ENCODE measurements at regions not wholly inside any gene's neighbourhood (a gene's known extent, or its start where the extent isn't known, plus 50 kb on each side); places are given as distances from the start of the nearest gene placed in this dataset.
A peak's percentile ranks its signal among the peaks of the same experiment; 100 is the strongest.

DNA sequence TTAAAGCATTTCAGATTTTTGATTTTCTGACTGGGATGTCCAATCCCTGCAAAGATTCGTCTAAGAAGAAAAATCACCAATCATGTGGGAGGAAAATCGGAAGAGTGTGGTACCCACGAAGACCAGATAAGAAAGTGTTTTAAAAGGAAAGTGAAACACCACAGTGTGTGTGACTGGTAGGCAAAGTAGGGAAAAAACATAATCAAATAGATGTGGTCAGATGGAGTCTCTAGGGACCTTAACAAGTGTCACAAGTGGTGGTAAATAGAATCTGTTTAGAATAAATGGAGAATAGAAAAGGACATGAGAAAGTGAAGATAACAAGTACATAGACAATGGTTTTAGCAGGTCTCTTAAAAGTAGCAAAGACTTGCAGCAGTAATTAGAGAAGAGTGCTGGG lies 154.6 kb downstream of the SLC30A10 start:
- no peak overlapping the region for H3K4me3 ChIP-seq (ENCODE audit: low read depth, low read length)
- TF ChIP-seq, protein P1, sequence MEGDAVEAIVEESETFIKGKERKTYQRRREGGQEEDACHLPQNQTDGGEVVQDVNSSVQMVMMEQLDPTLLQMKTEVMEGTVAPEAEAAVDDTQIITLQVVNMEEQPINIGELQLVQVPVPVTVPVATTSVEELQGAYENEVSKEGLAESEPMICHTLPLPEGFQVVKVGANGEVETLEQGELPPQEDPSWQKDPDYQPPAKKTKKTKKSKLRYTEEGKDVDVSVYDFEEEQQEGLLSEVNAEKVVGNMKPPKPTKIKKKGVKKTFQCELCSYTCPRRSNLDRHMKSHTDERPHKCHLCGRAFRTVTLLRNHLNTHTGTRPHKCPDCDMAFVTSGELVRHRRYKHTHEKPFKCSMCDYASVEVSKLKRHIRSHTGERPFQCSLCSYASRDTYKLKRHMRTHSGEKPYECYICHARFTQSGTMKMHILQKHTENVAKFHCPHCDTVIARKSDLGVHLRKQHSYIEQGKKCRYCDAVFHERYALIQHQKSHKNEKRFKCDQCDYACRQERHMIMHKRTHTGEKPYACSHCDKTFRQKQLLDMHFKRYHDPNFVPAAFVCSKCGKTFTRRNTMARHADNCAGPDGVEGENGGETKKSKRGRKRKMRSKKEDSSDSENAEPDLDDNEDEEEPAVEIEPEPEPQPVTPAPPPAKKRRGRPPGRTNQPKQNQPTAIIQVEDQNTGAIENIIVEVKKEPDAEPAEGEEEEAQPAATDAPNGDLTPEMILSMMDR (IDR thresholded peaks at IDR 0.05; ENCODE audit: insufficient read depth, low read depth, low read length, missing control alignments) = no peak
- peak; percentile 54 for DNase-seq (ENCODE audit: low read depth)

DNA sequence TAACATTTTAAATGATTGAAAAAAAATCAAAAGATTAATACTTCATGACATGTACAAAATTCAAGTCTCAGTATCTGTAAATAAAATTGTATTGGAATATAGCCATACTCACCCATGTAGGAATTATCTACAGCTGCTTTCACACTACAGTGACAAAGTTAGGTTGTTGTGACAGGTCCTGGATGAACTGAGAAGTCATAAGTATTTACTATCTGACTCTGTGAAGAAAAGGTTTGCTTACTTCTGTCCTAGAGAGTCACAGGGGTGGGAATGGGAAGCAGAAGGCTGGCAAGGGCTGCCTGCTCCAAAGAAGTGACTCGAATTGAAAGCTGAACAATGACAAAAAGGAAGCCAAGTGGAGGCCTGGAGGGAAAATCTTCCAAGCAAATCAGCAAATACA lies 155.2 kb downstream of the SLC30A10 start:
- no peak for DNase-seq (ENCODE audit: low read depth)
- TF ChIP-seq, protein P1 (IDR thresholded peaks at IDR 0.05; ENCODE audit: insufficient read depth, low read depth, low read length, missing control alignments) = no peak
- no peak overlapping the region for H3K4me3 ChIP-seq (ENCODE audit: low read depth, low read length)

DNA sequence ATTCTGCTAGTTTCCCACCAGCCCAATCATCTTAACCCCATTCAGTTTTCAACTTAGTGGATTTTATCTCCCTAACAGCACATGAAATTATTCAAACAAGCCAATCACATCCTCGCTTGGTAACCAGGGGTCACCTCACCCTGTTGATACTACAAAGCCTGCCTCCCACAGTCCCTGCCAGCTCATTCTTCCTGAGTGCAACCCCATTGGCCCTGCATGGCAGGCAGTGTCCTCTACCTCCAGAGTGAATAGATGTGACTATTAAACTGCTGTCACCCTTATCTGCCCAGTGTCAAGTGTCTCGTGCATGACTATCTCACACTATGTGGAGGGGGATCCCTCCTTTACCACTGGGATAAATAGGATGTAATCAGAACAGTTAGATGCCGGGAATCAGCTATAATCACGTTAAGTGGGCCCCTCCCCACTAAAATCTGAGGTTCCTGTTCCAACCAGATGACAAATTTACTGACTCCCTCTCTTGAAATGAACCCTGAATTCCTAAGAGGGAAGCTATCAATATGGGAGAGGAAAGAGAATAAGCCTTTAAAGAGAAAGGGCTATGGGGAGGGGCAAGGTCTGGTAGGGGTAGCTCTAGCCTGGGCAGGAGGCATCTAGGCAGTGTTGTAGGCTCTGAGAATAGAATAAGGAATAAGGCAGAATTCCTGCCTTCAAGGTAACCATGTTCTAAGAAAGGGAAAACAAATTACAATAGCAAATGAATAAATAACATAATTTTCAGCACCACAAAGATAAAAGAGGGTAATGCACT lies 155.9 kb downstream of the SLC30A10 start:
- no peak overlapping the region for H3K4me3 ChIP-seq (ENCODE audit: low read depth, low read length)
- no peak for DNase-seq (ENCODE audit: low read depth)
- TF ChIP-seq, protein P1 (IDR thresholded peaks at IDR 0.05; ENCODE audit: insufficient read depth, low read depth, low read length, missing control alignments) = no peak

DNA sequence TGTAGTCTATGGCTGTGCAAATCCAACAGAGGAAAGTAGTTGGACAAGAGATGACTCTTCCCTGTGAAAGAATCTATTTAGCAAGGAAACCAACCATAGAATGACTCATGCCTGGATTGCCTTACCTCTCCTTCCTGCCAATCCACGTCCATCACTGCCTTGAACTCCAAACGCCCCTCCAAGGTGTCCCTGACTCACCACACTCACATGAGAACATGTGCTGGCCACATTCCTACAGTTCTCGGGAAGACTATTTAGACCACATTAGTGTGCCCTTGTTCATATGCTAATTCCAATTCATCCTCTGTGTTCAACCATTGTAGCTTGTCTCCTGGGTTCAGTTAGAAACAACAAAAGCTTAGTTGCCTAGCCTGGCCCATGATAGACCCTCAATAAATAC lies 157.3 kb downstream of the SLC30A10 start:
- no peak overlapping the region for H3K4me3 ChIP-seq (ENCODE audit: low read depth, low read length)
- TF ChIP-seq, protein P1 (IDR thresholded peaks at IDR 0.05; ENCODE audit: insufficient read depth, low read depth, low read length, missing control alignments) = no peak
- DNase-seq (ENCODE audit: low read depth) = no peak

DNA sequence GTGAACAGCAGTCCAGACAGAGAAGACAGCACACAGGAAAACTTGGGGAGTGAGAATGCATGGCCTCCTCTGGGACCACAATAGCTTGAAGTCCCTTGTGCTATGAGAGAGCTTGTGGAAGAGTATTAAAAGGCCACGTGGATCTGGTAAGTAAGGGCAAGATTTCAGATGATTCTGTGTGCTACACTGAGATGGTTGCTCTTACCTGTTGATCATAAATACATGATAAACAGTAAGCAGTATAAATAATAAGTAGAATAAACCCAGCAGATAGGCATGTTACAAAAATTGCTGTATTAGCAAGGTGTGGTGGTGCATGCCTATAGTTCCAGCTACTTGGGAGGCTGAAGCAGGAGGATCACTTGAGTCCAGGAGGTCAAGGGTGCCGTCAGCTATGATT lies 150.4 kb upstream of the ZC3H11B start:
- TF ChIP-seq, protein P1 (IDR thresholded peaks at IDR 0.05; ENCODE audit: insufficient read depth, low read depth, low read length, missing control alignments) = no peak
- H3K4me3 ChIP-seq (ENCODE audit: low read depth, low read length) = no peak overlapping the region
- DNase-seq (ENCODE audit: low read depth) = no peak

DNA sequence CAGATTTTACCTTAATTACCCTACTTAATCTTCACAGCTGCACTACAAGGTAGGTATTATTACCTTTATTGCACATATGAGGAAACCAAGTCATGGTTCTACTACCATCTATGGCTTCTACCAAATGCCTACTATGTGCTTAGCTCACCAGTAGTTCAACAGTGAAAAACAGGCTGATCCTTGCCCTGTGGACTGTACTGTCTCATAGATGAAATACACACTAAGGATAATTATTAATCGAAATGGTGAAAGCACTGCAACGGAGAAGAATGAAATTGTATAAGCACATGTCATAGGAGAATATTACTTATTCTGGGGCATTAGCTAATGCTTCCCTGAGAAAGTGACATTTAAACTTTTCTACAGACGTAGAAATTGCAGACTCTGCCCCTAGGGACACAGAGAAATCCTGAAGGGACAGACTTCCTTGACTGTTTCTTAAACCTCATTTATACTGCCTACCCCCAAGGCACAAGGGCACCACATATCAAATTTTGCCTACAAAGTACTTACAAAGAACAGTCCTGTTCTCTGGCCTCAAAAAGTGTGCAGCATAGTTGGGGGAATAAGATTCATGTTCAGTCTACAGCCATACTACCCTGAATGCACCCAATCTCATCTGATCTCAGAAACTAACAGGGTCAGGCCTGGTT lies 148.4 kb upstream of the ZC3H11B start:
- TF ChIP-seq, protein P1 (IDR thresholded peaks at IDR 0.05; ENCODE audit: insufficient read depth, low read depth, low read length, missing control alignments) = no peak
- DNase-seq (ENCODE audit: low read depth) = no peak
- H3K4me3 ChIP-seq (ENCODE audit: low read depth, low read length) = no peak overlapping the region
